Uterus (tissue), 2 donors: ENCODE measurements at regions not wholly inside any gene's neighbourhood (a gene's known extent, or its start where the extent isn't known, plus 50 kb on each side); places are given as distances from the start of the nearest gene placed in this dataset.

Experiments used
- CTCF ChIP-seq, 4 experiments: fragments of 200-600 bp in 2 of 4; fragments of 450-650 bp in 2 of 4; sonication (generic) in 2 of 4; IDR thresholded peaks; one replicate each; pipeline ENCODE4 v1.5.1; 2016 to 2019; ENCODE audit warnings: antibody characterized with exemption in 4 of 4, mild to moderate bottlenecking in 2 of 4, moderate library complexity in 1 of 4
- POLR2A ChIP-seq, 2 donors: fragments of 450-650 bp; IDR thresholded peaks; one replicate each; pipeline ENCODE4 v1.6.1; 2016; ENCODE audit warnings: antibody characterized with exemption in 2 of 2, mild to moderate bottlenecking in 1 of 2, moderate library complexity in 1 of 2

- TF ChIP-seq CTCF (IDR thresholded peaks at IDR 0.05) (no peak), POLR2A (IDR thresholded peaks at IDR 0.05) (no peak)
These were observed 138.5 kb upstream of the LGALSL start for GRCh38 chr2:64315291-64315960.
